ENCODE measurements at regions not wholly inside any gene's neighbourhood (a gene's known extent, or its start where the extent isn't known, plus 50 kb on each side); places are given as distances from the start of the nearest gene placed in this dataset.

- TF ChIP-seq CTCF (IDR thresholded peaks at IDR 0.05) (no peak), POLR2AphosphoS5 (IDR thresholded peaks at IDR 0.05) (no peak)
These were observed 254.4 kb upstream of the TANK start for GRCh38 chr2:160905862-160906261.

All from breast epithelium (tissue), 3 donors.